ENCODE measurements at regions not wholly inside any gene's neighbourhood (a gene's known extent, or its start where the extent isn't known, plus 50 kb on each side); places are given as distances from the start of the nearest gene placed in this dataset.

DNA sequence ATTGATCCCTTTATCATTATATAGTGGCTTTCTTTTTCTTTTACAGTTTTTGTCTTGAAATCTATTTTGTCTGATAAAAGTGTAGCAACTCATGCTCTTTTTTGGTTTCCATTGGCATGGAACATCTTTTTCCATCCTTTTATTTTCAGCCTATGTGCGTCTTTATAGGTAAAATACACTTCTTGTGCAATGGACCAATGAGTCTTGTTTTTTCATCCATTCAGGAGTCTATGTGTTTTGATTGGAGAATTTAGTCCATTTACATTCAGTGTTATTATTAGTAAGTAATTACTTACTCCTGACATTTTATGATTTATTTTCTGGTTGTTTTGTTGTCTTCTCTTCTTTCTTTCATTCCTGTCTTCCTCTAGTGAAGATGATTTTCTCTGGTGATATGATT is 66.4 kb upstream of the IL2 start:
- no peak overlapping the region for H3K4me3 ChIP-seq (ENCODE audit: low read depth, low read length)
- TF ChIP-seq CTCF (IDR thresholded peaks at IDR 0.05; ENCODE audit: control insufficient read depth, extremely low read depth, insufficient read depth): no peak

GRCh38 chr4:122517345-122517744 is 60.8 kb upstream of the IL2 start:
- TF ChIP-seq CTCF (IDR thresholded peaks at IDR 0.05; ENCODE audit: control insufficient read depth, extremely low read depth, insufficient read depth): no peak
- H3K4me3 ChIP-seq (ENCODE audit: low read depth, low read length): no peak overlapping the region
- no peak for DNase-seq (ENCODE audit: low read depth)

More for the DNA sequence above, 66.4 kb upstream of the IL2 start:
- no peak for DNase-seq (ENCODE audit: low read depth)

- TF ChIP-seq CTCF (IDR thresholded peaks at IDR 0.05; ENCODE audit: control insufficient read depth, extremely low read depth, insufficient read depth): no peak
- DNase-seq (ENCODE audit: low read depth): no peak
- H3K4me3 ChIP-seq (ENCODE audit: low read depth, low read length): no peak overlapping the region
These were observed 59.9 kb upstream of the IL2 start for GRCh38 chr4:122516376-122516775.

DNA sequence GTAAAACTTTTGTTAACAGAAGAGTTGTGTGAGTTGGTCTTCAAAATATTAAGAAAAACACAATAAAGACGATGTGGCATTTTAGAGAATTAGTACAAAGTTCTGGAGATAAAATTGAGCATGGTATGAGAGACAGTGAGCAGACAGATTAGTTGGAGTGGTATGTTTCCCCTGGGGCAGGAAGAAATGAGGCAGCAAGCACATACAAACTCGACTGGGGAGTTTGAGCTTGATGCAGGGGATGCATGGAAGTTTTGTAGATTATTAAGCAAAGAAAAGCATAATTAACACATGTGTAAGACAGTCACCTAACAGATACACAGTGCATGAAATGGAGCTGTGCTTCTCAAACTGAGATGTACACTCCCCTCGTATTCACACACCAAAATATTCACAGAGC is 58.1 kb upstream of the IL2 start:
- no peak for TF ChIP-seq CTCF (IDR thresholded peaks at IDR 0.05; ENCODE audit: control insufficient read depth, extremely low read depth, insufficient read depth)
- DNase-seq (ENCODE audit: low read depth): no peak
- H3K4me3 ChIP-seq (ENCODE audit: low read depth, low read length): no peak overlapping the region

DNA sequence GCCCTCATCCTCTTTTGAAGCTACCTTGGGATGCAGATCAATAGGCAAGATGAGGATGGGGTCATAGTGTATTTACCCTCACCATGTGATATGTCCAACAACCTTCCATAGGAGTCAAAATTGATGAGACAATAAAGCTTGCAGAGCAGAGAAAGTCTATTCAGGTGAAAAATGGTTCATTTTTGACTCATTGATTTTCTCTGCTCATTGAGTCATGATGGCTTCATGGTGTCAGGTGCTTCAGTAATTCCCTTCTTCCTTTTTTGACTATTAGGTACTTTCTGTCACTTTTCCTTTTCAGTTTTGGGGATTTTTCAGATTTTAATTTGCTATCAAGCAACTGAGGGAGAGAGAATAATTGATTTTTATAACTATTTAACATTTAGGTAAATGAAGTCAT is 55.9 kb upstream of the IL2 start:
- no peak for TF ChIP-seq CTCF (IDR thresholded peaks at IDR 0.05; ENCODE audit: control insufficient read depth, extremely low read depth, insufficient read depth)
- no peak for DNase-seq (ENCODE audit: low read depth)
- no peak overlapping the region for H3K4me3 ChIP-seq (ENCODE audit: low read depth, low read length)

GRCh38 chr4:122508083-122508482 is 51.6 kb upstream of the IL2 start:
- no peak for TF ChIP-seq CTCF (IDR thresholded peaks at IDR 0.05; ENCODE audit: control insufficient read depth, extremely low read depth, insufficient read depth)
- DNase-seq (ENCODE audit: low read depth): peak; percentile 51
- no peak overlapping the region for H3K4me3 ChIP-seq (ENCODE audit: low read depth, low read length)

Measured in LNCaP clone FGC (cell line).